ENCODE measurements at regions not wholly inside any gene's neighbourhood (a gene's known extent, or its start where the extent isn't known, plus 50 kb on each side); places are given as distances from the start of the nearest gene placed in this dataset.

DNA sequence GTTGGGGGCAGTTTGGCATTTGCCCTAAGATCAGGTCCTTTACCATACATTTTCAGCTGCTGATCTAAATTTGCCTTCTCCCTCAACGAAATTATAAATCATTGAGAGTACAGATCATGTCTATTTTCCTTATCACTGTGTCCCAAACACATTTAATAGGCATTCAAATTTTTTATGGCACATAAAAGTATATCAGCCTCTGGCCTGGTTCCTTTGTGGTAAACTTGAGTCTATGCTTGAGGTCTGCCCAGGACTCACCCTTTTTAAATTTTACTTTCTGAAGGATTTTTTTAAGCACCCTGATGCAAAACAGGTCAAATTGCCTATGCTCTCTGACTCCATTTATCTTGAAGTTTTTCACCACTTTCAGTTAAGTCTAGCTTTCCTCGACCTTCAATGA lies 163.6 kb upstream of the GRIN3A start:
- peak overlapping the region; percentile 62 for H3K27ac ChIP-seq
- TF ChIP-seq, protein P1, sequence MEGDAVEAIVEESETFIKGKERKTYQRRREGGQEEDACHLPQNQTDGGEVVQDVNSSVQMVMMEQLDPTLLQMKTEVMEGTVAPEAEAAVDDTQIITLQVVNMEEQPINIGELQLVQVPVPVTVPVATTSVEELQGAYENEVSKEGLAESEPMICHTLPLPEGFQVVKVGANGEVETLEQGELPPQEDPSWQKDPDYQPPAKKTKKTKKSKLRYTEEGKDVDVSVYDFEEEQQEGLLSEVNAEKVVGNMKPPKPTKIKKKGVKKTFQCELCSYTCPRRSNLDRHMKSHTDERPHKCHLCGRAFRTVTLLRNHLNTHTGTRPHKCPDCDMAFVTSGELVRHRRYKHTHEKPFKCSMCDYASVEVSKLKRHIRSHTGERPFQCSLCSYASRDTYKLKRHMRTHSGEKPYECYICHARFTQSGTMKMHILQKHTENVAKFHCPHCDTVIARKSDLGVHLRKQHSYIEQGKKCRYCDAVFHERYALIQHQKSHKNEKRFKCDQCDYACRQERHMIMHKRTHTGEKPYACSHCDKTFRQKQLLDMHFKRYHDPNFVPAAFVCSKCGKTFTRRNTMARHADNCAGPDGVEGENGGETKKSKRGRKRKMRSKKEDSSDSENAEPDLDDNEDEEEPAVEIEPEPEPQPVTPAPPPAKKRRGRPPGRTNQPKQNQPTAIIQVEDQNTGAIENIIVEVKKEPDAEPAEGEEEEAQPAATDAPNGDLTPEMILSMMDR (conservative IDR thresholded peaks at IDR 0.05): no peak

DNA sequence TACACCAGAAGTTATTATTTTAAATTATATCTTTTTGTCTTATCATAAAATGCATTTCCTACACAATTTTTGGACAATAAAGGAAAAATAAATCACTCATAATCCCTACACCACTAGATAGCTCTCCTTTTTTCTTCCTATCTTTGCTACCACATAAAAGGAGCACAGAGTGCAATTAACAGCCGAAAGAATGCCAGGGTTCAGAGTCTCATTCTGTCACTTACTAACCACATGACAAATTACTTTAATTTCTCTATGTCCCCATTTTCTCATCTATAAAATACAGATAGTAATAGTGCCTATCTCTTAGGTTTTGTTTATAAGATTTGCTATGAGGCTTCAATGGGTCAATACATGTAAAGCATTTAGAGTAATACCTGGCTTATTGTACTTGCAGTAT lies 158.7 kb upstream of the GRIN3A start:
- TF ChIP-seq, protein P1 (conservative IDR thresholded peaks at IDR 0.05): no peak
- no peak overlapping the region for H3K27ac ChIP-seq

DNA sequence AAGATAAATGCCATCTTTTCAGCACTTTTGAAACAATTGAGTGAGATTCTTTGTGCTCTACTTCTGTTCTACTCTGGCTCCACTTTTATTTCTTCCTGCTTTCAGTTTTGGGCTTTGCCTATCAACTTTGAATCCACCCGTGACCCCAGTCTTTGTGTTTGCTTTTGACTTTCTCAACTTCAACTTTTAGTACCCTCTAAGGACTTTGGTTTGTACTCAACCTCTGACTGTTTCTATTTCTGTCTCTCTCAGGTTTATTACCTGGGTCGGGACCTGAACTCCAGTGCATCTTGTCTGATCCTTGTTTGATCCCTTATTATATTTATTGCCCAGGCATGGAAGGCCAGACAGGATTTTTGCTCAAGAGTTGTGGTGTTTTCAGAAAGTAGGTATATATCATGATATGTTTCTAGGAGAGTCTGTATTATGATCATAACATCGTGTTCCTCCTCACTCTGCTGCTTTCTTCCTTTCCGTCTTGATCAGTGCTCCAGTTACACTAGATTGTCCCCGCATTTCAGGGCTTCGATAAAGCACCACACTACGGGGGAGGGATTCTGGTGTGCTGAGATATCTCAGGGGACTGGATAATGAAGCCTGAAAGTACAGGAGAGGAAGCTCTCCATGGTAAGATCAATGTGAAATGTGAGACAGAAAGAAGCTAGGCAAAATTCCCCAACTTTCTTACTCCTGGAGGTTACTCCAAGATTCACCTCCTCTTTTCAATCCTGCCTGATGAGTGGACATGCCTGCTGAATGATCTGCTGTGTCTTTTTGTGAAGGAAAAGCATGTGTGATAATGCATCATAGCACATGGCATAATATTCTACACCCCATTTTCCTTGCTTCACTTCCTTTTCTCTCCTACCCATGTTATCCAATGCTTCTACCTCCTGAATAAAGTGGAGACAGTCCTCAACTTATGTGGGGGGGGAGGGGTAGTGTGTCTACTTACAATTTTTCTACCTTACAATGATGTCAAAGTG lies 155.5 kb upstream of the GRIN3A start:
- TF ChIP-seq, protein P1 (conservative IDR thresholded peaks at IDR 0.05): no peak
- H3K27ac ChIP-seq: no peak overlapping the region

DNA sequence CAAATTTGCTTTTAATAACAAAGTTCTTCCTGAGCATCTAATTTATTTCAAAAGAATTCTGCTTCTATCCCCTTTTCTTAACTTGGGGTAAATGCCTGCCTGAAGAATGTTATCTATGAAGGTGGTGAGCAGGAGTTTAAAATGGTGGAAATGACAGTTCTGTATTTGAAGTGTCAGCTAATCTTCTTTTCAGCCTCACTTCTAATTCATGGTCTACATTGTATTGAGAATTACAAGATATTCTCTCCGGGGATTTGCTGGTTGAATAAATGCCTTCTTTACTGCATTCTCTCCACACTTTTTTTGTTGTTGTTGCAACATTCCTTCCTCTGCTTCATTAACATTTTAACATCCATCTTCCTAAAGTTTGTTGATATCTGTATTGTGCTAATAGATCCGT lies 143.1 kb upstream of the GRIN3A start:
- no peak overlapping the region for H3K27ac ChIP-seq
- TF ChIP-seq, protein P1 (conservative IDR thresholded peaks at IDR 0.05): no peak

DNA sequence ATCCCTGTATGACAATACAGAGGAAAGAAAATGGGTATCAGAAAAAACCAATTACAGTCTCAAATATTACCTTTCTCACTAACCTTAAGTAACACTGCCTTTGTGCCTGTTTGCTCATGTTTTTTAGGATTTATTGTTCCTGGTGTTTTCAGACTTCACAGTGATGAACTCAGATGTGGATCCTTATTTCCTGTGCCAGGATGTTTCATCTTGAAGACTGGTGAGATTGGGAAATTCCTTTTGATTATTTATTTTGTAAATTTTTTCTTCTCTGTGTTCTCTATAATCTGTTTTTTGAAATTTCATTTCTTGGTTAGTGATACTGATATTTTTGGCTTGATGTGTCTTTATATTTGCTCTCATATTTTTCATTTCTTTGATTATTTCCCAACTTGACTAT lies 142.4 kb upstream of the GRIN3A start:
- no peak overlapping the region for H3K27ac ChIP-seq
- TF ChIP-seq, protein P1 (conservative IDR thresholded peaks at IDR 0.05): no peak

DNA sequence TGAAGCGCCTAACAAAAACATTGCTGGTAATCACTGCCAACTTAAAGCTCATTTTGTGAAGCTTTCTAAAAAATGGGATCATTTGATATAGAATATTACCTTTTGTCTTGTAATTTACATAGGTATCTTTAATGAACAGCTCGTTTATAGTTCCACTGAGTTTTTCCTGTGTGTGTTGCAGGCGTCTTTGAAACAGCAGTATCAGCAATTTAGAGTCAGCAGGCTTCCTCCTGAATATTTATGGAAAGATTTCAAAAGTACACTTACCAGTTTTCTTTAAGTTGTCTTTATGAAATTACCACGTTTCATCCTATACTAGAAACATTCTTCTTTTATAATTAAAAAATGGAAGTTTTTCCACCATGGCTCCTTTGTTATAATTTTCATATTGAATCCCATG lies 140.3 kb upstream of the GRIN3A start:
- no peak overlapping the region for H3K27ac ChIP-seq
- TF ChIP-seq, protein P1 (conservative IDR thresholded peaks at IDR 0.05): no peak

DNA sequence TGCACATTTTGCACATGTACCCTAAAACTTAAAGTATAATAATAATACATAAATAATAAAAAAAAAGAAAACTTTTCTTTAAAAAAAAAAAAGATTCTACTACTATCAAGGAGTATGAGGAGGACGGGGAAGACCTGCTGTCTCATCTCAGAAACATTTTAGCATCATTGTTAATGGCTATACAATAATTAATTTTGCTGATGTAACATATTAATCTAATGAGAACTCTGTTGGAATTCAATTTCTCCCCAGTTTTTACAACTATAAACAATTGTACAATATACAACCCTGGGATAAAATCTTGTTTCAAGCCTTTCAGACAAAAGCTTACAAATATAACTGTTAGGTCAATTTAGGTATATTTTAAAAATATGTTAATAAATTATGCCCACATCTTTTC lies 139.0 kb upstream of the GRIN3A start:
- H3K27ac ChIP-seq: no peak overlapping the region
- TF ChIP-seq, protein P1 (conservative IDR thresholded peaks at IDR 0.05): no peak
